Astrocyte (in vitro differentiated cells and primary cell): ENCODE measurements at regions not wholly inside any gene's neighbourhood (a gene's known extent, or its start where the extent isn't known, plus 50 kb on each side); places are given as distances from the start of the nearest gene placed in this dataset.

Source experiments
- DNase-seq: peaks from one replicate; pipeline ENCODE4 v3.0.0-alpha.2; 2010; ENCODE audit warnings: low read depth
- FAIRE-seq: peaks from 2 replicates; lab custom pipeline; 2011; peaks lifted over from hg19 to GRCh38; lab: Jason Lieb, UNC
- H2AFZ ChIP-seq: 2 replicates; pipeline ENCODE4 v1.6.0; 2012; ENCODE audit warnings: low read depth, low read length, inconsistent platforms
- H3K27ac ChIP-seq: 2 replicates; pipeline ENCODE4 v1.5.1; 2011; ENCODE audit warnings: low read depth, low read length, inconsistent platforms
- H3K27me3 ChIP-seq: 2 replicates; pipeline ENCODE4 v1.6.0; 2011; ENCODE audit warnings: low read length, inconsistent platforms; ENCODE audit not compliant: insufficient read depth
- H3K36me3 ChIP-seq: 2 replicates; pipeline ENCODE4 v1.5.1; 2011; ENCODE audit warnings: low read length, inconsistent platforms; ENCODE audit not compliant: insufficient read depth
- H3K4me1 ChIP-seq: 2 replicates; pipeline ENCODE4 v1.5.1; 2011; ENCODE audit warnings: low read length, inconsistent platforms; ENCODE audit not compliant: insufficient read depth
- H3K4me2 ChIP-seq: 2 replicates; pipeline ENCODE4 v1.6.0; 2012; ENCODE audit warnings: low read length, inconsistent platforms
- H3K4me3 ChIP-seq: 2 replicates; pipeline ENCODE4 v1.5.1; 2011; ENCODE audit warnings: low read depth, mild to moderate bottlenecking, low read length, inconsistent platforms; ENCODE audit not compliant: insufficient read depth
- H3K79me2 ChIP-seq: 2 replicates; pipeline ENCODE4 v1.6.0; 2012; ENCODE audit warnings: mild to moderate bottlenecking, low read length, inconsistent platforms; ENCODE audit not compliant: insufficient read depth
- H3K9ac ChIP-seq: 2 replicates; pipeline ENCODE4 v1.6.0; 2012; ENCODE audit warnings: mild to moderate bottlenecking, low read length, inconsistent platforms
- H3K9me3 ChIP-seq: 2 replicates; pipeline ENCODE4 v1.5.1; 2012; ENCODE audit warnings: low read depth, mild to moderate bottlenecking, low read length, inconsistent platforms; ENCODE audit not compliant: insufficient read depth
- H4K20me1 ChIP-seq: 2 replicates; pipeline ENCODE4 v1.6.0; 2012; ENCODE audit warnings: low read length, inconsistent platforms; ENCODE audit not compliant: insufficient read depth
- H3K27ac Mint-ChIP-seq: one replicate; pipeline ENCODE4 v1.8.0; 2021; ENCODE audit warnings: mild to moderate bottlenecking, mixed read lengths; ENCODE audit not compliant: unreplicated experiment
- H3K27me3 Mint-ChIP-seq: one replicate; pipeline ENCODE4 v1.8.0; 2021; ENCODE audit warnings: low read depth, mixed read lengths; ENCODE audit not compliant: unreplicated experiment
- H3K36me3 Mint-ChIP-seq: one replicate; pipeline ENCODE4 v1.8.0; 2021; ENCODE audit warnings: low read depth, mixed read lengths; ENCODE audit not compliant: unreplicated experiment
- H3K4me1 Mint-ChIP-seq: one replicate; pipeline ENCODE4 v1.8.0; 2021; ENCODE audit warnings: low read depth, mixed read lengths; ENCODE audit not compliant: unreplicated experiment
- H3K4me3 Mint-ChIP-seq: one replicate; pipeline ENCODE4 v1.8.0; 2021; ENCODE audit warnings: mild to moderate bottlenecking, moderate library complexity, mixed read lengths; ENCODE audit not compliant: unreplicated experiment
- H3K9me3 Mint-ChIP-seq: one replicate; pipeline ENCODE4 v1.8.0; 2021; ENCODE audit warnings: mild to moderate bottlenecking, mixed read lengths; ENCODE audit not compliant: unreplicated experiment
- CTCF ChIP-seq: IDR thresholded peaks from 2 replicates; pipeline ENCODE4 v1.5.1; 2011; ENCODE audit warnings: low read depth, mild to moderate bottlenecking, inconsistent platforms, low read length, moderate library complexity; ENCODE audit not compliant: insufficient read depth
- EZH2 ChIP-seq: IDR thresholded peaks from 2 replicates; pipeline ENCODE4 v1.6.1; 2012; ENCODE audit warnings: mild to moderate bottlenecking, low read length, inconsistent platforms; ENCODE audit not compliant: insufficient read depth

- Histone ChIP-seq H3K4me3 (no peak overlapping the region), H2AFZ (no peak overlapping the region), H3K9me3 (peaks cover 8% of the 10 kb centered on the region), H3K9ac (no peak overlapping the region), H4K20me1 (no peaks in the 10 kb centered on the region), H3K4me1 (no peaks in the 10 kb centered on the region), H3K79me2 (no peaks in the 10 kb centered on the region), H3K27me3 (no peaks in the 10 kb centered on the region), H3K27ac (no peak overlapping the region), H3K4me2 (no peak overlapping the region), H3K36me3 (no peaks in the 10 kb centered on the region)
- FAIRE-seq (no peak), DNase-seq (no peak)
- H3K4me1 Mint-ChIP-seq, result no peaks in the 10 kb centered on the region
- no peaks in the 10 kb centered on the region for H3K27me3 Mint-ChIP-seq
- no peaks in the 10 kb centered on the region for H3K36me3 Mint-ChIP-seq
- no peak overlapping the region for H3K4me3 Mint-ChIP-seq
- H3K9me3 Mint-ChIP-seq, result peaks cover 8% of the 10 kb centered on the region
- TF ChIP-seq CTCF (no peak), EZH2 (no peak)
- H3K27ac Mint-ChIP-seq, result no peak overlapping the region
These were observed 88.4 kb upstream of the TMEM132C start for GRCh38 chr12:128178565-128178964.

- TF ChIP-seq EZH2 (no peak), CTCF (no peak)
- H3K27me3 ChIP-seq, result no peaks in the 10 kb centered on the region
- H3K4me1 ChIP-seq, result no peaks in the 10 kb centered on the region
- H3K9me3 ChIP-seq, result peaks cover 8% of the 10 kb centered on the region
- Mint-ChIP-seq H3K4me1 (no peaks in the 10 kb centered on the region), H3K36me3 (no peaks in the 10 kb centered on the region), H3K9me3 (peaks cover 8% of the 10 kb centered on the region), H3K27ac (no peak overlapping the region), H3K27me3 (no peaks in the 10 kb centered on the region), H3K4me3 (no peak overlapping the region)
- DNase-seq (no peak), FAIRE-seq (no peak)
- H3K27ac ChIP-seq, result no peak overlapping the region
- no peak overlapping the region for H3K4me2 ChIP-seq
- no peak overlapping the region for H3K9ac ChIP-seq
- no peaks in the 10 kb centered on the region for H4K20me1 ChIP-seq
- no peaks in the 10 kb centered on the region for H3K79me2 ChIP-seq
- H3K36me3 ChIP-seq, result no peaks in the 10 kb centered on the region
- no peak overlapping the region for H3K4me3 ChIP-seq
- H2AFZ ChIP-seq, result no peak overlapping the region
These were observed 88.0 kb upstream of the TMEM132C start for GRCh38 chr12:128178966-128179365.

GRCh38 chr12:128180166-128180565 is 86.8 kb upstream of the TMEM132C start:
- H3K9me3 ChIP-seq, result peaks cover 3% of the 10 kb centered on the region
- no peak overlapping the region for H3K27ac Mint-ChIP-seq
- TF ChIP-seq CTCF, result no peak
- TF ChIP-seq EZH2, result no peak
- H3K4me1 Mint-ChIP-seq, result no peaks in the 10 kb centered on the region
- no peak overlapping the region for H3K4me3 Mint-ChIP-seq
- DNase-seq (no peak), FAIRE-seq (no peak)
- peaks cover 8% of the 10 kb centered on the region for H3K9me3 Mint-ChIP-seq
- no peaks in the 10 kb centered on the region for H3K36me3 Mint-ChIP-seq
- no peak overlapping the region for H3K9ac ChIP-seq
- no peaks in the 10 kb centered on the region for H3K27me3 Mint-ChIP-seq
- H3K27me3 ChIP-seq, result no peaks in the 10 kb centered on the region
- no peaks in the 10 kb centered on the region for H3K4me1 ChIP-seq
- H3K79me2 ChIP-seq, result no peaks in the 10 kb centered on the region
- no peak overlapping the region for H3K4me3 ChIP-seq
- no peaks in the 10 kb centered on the region for H3K36me3 ChIP-seq
- H3K27ac ChIP-seq, result no peak overlapping the region
- no peak overlapping the region for H2AFZ ChIP-seq
- no peaks in the 10 kb centered on the region for H4K20me1 ChIP-seq
- no peak overlapping the region for H3K4me2 ChIP-seq
